SK-N-SH (cell line): ENCODE measurements at regions not wholly inside any gene's neighbourhood (a gene's known extent, or its start where the extent isn't known, plus 50 kb on each side); places are given as distances from the start of the nearest gene placed in this dataset.
"Not testable (repeated sequence)": the region's sequence is repeated elsewhere in the genome, so short reads cannot be mapped to it uniquely, and the experiment has no call there.

Experiments
- CTCF ChIP-seq: fragments of 200-600 bp; sonication (generic); IDR thresholded peaks from 2 replicates; pipeline ENCODE4 v1.6.1; 2017; ENCODE audit warnings: antibody characterized with exemption, mild to moderate bottlenecking, moderate library complexity
- RXRA ChIP-seq: IDR thresholded peaks from 2 replicates; pipeline ENCODE4 v1.4.0; 2012; ENCODE audit warnings: low read depth, mild to moderate bottlenecking, borderline replicate concordance
- USF1 ChIP-seq: IDR thresholded peaks from 2 replicates; pipeline ENCODE4 v1.4.0; 2012; ENCODE audit warnings: low read depth, borderline replicate concordance

GRCh38 chr7:73203312-73203711, 105.3 kb downstream of the NSUN5 start:
- not testable (repeated sequence) for TF ChIP-seq CTCF, USF1, RXRA
